HG02571 (cell line): ENCODE measurements at regions not wholly inside any gene's neighbourhood (a gene's known extent, or its start where the extent isn't known, plus 50 kb on each side); places are given as distances from the start of the nearest gene placed in this dataset.
"Not testable (repeated sequence)": the region's sequence is repeated elsewhere in the genome, so short reads cannot be mapped to it uniquely, and the experiment has no call there.

Source experiments
- ATAC-seq: cut with Tn5 transposase; IDR thresholded peaks from one replicate; pipeline ENCODE4 v1.9.1; 2021; ENCODE audit warnings: mild to moderate bottlenecking, moderate library complexity; ENCODE audit not compliant: unreplicated experiment

DNA sequence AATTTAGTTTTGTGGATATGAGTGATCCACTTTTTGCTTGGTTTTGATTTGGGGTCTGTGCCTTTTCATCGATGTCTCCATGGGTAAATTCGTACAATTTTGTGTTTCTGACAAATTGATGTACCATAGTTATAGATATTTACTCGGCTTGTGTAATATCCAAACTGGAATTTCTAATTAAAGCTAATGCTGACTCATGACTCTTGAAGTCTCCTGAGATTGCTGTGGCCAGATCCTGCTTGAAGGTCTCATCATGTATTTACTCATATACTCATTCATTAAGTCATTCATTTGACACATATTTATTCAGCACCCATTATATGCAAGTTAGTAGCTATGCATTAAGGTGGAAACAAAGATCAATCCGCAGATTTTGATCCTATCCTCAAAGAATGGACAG, 423.2 kb downstream of the RWDD3 start:
- ATAC-seq = no peak

DNA sequence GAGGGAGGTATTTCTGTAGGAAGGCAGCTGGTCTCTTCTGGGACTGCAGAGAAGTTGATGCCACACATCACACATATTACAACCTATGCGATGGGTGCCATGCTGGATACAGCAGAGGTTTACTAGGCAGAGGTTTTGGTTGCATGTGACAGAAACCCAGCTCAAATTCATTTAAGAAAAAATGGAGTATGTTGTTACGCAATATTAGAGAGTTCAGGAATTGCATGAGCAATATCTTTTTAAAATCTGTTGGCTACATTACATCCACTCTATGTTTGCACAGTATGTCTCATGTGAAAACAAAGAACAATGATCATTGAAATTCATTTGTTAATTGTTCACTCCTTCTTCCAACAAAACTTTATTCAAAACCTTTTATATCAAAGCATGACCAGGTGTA, 425.2 kb downstream of the RWDD3 start:
- no peak for ATAC-seq

DNA sequence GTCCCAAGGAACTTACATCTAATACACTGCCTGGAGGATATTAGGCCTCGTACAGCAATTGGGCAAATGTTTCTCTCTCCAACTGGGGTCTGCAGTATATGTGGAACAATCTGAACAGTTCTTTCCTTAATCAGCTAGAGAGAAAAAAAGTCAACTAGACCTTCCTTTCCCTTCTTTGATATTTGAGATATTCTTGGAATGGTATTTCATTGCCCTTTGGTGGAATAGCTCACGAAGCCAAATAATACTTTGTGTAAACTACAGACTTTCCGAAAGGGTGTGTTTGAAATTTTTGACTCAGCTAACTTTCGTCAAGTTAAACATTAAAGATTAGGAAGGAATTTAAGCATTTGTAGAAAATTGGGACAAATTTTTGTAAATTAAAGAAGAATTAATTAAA, 425.6 kb downstream of the RWDD3 start:
- no peak for ATAC-seq

DNA sequence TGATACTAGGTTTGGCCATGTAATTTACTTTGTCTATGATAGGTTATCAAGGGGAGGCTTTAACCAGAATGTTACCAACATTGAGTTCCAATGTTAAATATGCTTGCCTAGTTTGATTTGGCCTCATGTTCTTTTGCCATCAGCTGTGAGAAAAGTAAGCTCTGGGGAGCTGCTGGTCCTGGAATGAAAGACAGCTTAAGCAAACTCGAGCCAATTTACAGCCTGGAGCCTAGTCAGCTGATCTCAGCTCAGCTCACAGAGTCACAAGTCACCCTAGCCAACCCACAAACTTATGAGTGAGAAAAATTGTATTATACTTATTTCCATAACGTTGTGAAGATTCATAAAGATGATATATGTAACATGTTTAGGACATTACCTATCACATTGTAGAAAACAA, 426.7 kb downstream of the RWDD3 start:
- no peak for ATAC-seq

DNA sequence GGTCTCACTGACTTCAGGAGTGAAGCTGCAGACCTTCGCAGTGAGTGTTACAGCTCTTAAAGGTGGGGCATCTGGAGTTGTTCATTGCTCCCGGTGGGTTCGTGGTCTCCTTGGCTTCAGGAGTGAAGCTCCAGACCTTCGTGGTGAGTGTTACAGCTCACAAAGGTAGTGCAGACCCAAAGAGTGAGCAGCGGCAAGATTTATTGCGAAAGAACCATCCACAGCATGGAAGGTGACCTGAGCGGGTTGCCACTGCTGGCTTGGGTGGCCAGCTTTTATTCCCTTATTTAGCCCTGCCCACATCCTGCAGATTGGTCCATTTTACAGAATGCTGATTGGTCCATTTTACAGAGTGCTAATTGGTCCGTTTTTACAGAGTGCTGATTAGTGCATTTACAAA, 429.5 kb downstream of the RWDD3 start:
- ATAC-seq = not testable (repeated sequence)

DNA sequence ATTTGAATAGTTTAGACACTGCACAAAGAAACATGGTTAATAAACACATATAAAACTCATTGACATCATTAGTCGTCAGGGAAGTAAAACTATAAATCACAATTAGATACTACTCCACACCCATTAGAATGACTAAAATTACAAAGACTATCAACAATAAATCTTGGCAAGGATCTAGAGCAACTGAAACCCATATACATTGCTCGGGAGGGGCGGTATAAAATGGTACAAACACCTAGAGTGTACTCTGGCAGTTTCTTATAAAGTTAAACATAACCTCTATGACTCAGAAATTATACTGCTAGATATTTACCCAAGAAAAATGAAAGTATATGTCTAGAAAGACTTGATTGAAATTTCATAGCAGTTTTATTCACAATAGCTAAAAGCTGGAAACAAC, 434.2 kb downstream of the RWDD3 start:
- ATAC-seq = no peak

DNA sequence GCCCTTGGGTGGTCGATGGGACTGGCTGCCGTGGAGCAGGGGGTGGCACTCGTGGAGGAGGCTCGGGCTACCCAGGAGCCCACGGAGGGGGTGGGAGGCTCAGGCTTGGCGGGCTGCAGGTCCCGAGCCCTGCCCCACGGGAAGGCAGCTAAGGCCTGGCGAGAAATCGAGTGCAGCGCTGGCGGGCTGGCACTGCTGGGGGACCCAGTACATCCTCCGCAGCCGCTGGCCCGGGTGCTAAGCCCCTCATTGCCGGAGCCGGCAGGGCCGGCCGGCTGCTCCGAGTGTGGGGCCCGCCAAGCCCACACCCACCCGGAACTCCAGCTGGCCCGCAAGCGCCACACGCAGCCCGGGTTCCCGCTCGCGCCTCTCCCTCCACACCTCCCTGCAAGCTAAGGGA, 435.6 kb downstream of the RWDD3 start:
- ATAC-seq = not testable (repeated sequence)

DNA sequence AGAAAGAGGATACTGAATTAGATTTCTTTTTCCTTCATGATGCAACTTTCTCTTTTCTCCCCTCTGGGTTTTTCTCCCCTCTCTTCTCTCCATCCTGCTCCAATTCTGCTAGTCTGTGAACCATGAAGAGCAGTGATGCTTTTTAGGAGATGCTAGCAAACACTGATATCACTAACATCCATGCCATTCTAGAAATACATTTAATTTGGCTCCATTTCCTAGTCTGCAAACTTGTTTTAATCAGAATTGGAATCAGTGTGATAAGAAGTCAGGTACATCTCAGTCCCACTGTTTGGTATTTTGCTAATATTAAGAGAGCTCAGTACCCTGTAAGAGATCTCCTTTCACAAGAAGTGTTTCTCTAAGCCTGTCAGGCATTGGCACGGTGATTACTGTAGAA, 437.1 kb downstream of the RWDD3 start:
- no peak for ATAC-seq

DNA sequence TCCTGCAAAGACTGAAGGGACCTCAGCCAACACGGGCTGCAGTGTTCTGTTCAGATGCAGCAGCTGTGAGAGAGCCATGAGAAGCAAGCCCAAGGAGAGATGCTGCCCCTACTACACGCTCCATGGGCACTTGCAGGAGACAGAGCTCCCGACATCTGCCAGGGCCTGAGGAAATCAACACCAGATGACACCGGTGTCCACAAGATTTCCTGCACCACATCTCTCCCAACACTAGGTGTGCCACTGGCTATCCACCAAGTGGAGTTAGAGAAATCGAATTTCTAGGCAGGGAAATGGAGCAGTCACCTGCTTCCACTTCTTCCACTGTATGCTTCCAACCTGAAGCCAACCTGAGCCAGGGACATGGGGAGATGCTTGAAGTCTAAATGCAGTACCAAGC, 445.3 kb downstream of the RWDD3 start:
- no peak for ATAC-seq

DNA sequence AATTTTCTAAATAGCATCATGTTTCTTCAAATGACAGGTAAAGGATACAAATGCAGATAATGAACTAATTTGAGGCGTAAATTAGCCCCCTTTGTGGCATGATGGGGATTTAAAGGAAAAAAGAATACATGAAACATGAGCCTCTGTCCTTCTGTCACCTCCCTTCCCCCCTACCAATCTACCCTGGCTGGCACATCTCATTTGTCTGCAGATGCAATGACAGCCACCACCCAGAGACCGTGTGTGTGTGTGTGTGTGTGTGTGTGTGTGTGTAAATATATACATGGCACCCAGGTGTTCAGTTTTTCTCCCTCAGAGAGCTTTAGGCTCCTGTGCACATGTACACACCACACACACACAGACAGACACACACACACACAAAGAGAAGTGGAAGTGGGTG, 451.1 kb downstream of the RWDD3 start:
- ATAC-seq = no peak

DNA sequence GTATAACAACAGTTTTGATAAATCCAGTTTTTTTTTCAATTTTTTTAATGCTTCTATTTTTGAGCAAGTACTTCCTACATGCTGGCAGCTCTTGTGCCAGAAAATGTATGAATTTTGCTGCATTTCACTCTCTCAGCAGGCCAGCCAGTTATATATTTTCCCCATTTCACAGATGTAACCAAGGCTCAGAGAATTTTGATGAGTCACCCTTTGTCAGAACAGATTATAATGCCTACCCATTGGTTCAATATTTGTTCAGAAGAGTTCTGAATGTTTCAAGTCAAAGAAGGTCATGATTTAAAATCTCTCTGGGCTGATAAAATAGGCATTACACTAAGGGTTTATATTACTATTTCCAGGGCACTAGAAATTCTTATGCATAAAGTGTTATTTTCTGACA, 452.2 kb downstream of the RWDD3 start:
- no peak for ATAC-seq

DNA sequence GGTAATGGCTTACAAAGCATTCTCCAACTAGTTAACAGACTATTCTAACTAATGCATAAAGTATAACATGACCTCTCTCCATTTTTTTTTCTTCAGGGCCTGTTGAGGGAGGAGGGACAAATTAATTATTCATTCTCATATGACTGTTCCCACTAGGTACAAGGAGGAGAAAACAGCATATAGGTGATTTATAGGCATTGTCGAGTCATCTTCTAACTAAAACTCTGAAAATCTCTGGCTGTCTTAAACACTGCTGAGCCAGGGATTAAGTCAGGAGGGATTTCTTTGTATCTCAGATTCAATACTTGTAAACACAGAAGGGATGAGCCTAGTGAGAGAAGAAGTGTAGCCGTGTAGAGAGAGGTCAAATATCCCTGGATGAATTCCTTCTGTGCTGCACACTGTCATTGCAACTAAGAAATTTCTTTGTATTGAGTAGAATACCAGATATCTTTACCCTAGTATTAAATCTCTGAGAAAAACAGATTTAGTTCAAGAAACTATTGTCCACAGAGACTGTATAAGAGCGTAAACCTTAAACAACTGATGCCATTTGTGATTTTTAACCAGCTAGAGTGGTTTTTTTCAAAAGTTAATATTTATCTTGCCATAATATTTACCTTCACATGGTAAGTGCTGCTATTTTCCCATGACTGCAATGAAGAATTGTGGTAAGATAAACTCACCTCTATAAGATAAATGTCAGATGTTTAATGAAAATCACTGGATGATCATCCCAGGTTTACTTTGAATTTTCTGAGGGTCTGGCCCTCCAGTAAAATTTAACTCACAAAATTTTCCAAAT, 465.3 kb downstream of the RWDD3 start:
- ATAC-seq = no peak

DNA sequence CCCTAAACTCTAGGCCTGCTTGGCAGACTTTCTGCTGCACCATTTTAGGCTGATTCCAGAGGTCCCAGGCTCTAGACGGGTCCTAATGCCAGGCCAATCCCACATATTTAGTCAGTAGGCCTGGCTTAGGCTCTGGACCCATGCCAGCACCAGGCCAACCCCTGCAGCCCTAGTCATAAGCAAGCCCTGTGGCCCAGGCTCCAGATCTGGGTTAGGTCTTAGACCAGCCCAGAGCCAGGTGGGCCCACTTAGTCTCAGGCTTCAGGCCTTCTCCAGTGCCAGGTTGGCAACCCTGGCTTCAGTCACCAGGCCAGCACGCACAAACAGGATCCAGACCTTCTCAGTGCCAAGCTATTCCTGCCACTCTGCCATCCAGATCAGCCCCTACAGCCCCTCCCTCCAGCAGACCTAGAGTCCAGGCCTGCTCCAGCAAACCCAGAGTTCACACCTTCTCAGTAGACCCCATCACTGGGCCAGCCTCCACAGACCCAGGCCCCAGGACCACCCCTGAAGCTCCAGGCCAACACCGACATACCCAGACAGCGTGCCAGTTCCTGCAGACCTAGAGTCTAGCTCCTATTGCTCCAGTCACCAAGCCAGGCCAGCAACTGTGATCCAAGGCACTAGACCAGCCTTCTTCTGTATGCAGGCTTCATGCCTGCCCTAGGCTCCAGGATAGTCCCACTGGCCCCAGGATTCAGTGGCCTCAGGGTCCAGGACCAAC, 467.6 kb downstream of the RWDD3 start:
- no peak for ATAC-seq

DNA sequence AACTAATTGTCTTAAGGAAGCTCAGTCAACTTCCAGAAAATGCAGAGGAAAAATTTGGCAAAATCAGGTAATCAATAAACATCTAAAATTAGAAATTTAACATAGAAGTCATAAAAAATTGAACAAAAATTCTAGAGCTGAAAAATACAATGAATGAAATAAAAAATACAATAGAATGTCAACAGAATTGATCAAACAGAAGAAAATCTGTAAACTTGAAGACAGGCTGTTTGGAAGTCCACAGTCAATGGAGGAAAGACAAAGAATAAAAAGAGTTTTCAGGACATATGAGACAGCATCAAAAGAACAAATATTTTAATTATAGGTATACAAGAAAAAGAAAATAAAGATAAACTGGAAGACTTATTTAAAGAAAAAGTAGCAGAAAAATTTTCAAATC, 469.0 kb downstream of the RWDD3 start:
- no peak for ATAC-seq

DNA sequence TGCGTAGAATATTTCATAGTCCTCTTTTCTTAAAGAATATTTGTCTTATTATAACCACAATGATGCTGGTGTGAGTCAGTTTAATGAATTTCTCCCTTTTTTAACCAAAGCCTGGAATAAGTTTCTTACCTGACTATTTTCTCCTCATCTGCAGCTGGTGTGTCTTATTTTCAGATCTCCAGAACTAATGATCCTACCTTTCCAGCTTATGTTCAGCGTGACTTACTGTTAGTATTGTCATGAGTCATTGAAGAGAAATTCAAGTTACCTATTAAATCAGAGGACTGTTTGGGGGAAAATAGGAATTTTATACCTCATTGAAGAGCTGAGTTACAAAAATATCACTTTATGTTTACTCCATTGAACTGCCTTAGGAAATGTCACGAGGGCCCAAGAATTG, 482.1 kb downstream of the RWDD3 start:
- ATAC-seq = no peak

DNA sequence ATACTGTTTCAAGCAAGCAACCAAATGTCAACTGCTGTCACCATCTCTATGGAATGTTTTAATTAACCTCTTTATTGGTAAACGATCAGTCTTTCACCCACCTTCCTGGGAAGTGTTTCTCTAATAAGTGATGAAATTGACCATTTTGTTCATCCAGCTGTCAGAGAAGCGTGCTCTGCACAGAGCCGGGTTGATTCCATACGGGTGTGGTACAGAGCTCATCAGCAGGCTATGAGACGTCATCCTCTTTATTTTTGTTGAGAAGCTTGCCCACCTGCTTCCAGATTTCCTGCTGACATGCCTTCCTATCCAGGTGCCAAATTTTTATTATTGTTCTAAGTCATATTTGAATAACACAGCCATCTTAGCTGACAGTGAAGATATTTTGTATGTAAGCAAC, 482.5 kb downstream of the RWDD3 start:
- ATAC-seq = no peak

DNA sequence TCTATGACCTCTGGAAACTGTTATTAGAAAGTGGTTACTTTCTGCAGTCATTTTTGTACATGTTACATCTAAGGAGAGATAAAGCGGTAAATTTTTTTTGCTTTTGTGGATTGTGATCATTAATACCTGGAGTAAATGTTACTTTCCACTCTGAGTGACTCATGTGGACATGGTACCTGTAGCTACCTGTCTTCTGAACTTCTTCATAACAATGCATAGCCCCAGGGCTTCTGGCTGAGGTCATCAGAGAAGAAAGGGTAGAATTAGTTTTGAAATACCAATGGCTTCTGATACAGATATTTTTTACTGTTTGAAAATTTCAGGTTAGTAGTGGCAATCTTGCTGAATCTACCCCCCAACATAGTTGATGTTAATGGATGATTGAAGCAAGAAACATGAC, 489.3 kb downstream of the RWDD3 start:
- ATAC-seq = no peak

DNA sequence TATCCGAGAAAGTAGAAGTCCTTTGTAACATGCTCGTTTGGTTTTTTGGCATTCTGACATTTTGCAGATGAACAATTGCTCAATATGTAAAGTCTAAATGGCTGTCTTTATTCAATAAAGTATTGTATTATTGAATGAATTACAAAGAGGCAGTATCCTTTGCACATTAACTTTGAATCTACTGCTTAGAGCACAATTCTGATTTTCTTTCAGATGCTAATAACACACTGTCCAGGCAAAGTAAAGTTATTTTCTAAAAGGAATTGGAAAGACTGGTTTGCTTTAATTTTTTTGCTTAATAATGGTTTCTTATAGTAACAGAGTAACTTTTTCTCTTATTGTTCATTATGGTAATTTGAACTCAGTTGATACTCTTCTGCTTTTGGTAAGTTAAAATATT, 494.8 kb downstream of the RWDD3 start:
- no peak for ATAC-seq

DNA sequence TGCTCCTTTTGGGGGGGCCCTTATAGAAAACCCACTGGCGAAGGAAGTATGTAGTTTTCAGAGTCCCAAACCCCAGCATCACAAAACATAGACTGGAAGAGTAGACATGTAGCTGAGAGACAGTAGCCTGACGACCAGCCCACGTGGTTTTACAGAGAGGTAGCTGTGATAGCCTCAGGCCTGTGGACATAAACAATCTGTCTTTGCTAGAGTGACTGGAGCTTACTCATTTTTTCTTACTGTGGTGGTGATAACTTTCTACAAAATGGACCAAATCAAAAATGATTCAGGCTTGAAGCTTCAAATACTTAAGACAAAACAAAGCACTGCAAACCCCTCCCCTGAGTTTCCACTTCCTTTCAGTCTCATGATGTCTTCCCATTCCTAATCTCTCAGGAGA, 497.0 kb downstream of the RWDD3 start:
- ATAC-seq = no peak

DNA sequence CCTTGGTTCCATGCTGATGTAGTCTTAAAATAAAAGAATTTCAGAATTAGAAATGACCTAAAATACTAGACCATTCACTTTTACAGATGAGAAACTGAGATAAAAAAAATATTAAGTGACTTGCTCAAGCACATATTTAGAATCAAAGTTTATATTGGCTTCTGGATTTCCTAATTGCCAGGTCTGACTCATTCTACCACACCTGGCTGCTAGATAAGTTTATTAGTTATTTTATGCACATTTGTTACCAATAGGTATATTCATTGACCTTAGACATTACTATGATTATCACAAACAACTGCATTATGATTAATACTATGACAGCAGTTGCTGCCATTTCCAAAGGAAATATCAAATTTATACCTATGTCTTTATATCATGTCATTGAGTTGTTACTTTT, 497.5 kb downstream of the RWDD3 start:
- ATAC-seq = no peak

DNA sequence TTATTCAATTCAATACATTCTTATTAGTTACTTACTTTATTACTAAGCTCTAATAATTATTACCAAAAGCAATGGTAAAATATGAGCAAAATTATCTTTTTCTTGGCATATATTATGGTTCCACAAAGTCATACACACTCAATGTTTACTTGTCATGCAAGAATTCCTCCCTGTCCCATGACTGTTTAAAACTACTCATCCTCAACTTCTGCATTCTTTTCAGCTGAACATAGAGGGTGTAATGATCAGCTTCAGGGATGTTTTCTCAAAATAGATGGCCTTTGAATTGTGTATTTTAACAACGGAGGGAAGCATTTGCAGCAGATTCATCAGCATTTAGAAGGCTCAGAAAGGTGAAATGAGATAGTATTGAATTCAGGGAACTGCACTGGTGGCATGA, 499.0 kb downstream of the RWDD3 start:
- ATAC-seq = no peak

DNA sequence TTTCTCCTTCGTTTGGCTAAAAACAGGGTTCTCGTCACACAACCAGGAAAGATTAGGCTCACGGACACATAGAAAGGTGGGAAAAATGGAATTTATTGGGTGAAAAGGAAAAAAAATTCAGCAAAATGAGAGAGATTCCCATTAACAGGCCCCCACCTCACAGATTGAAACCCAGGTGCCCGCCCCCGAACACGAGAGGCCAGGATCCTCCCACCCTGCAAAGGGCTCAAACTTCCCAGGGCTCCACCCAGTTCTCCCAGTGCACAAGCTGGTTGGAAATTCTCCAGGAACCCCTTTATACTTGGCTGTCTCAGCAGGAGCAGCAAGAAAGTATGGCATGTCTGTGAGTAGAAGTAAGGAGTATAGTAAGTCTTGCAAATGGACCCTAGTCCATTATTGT, 499.7 kb downstream of the RWDD3 start:
- no peak for ATAC-seq

DNA sequence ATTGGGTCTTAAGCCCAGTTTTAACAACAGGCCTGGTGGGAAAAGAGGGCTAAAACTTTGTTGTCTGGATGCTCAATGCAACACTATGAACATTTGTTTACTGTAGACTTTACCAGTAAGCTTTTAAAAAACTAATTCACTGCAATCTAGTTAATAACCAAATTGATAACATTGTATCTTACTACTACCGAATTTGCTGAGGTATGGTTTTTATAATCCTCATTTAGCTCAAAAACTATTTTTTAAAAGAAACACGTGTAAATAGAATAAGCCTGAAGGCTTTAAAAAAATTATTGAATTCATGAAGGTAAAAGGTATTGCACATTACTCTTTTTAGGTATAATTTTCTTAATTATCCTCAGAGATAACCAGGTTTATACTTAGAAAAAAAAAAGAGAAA, 500.6 kb downstream of the RWDD3 start:
- no peak for ATAC-seq
